SH-SY5Y (cell line): ENCODE measurements at regions not wholly inside any gene's neighbourhood (a gene's known extent, or its start where the extent isn't known, plus 50 kb on each side); places are given as distances from the start of the nearest gene placed in this dataset.

Experiments
- GATA2 ChIP-seq: IDR thresholded peaks from 2 replicates; pipeline ENCODE4 v1.6.1; 2011; ENCODE audit warnings: mild to moderate bottlenecking, low read depth, low read length
- GATA3 ChIP-seq: IDR thresholded peaks from 2 replicates; pipeline ENCODE4 v1.6.1; 2011; ENCODE audit warnings: low read depth, mild to moderate bottlenecking, low read length, moderate library complexity

GRCh38 chr17:73783382-73783766 lies 139.1 kb upstream of the SDK2 start:
- no peak for TF ChIP-seq GATA2
- TF ChIP-seq GATA3, result no peak
